K562 (cell line): ENCODE measurements at regions not wholly inside any gene's neighbourhood (a gene's known extent, or its start where the extent isn't known, plus 50 kb on each side); places are given as distances from the start of the nearest gene placed in this dataset.

Experiments
- ATAC-seq: fragments of 200-7000 bp; cut with Tn5 transposase; 3 replicates; pipeline ENCODE4 v1.9.1; 2020; ENCODE audit warnings: moderate library complexity
- BruUV-seq: library from RNA; stranded (reverse); fragments of 400-500 nt; replicated peaks from 2 replicates; lab custom pipeline; 2021; lab: Mats Ljungman, UMichigan
- CTCF ChIA-PET: fragments of 300-600 bp; formaldehyde crosslinking; extraction: SDS; loops from one replicate; lab custom pipeline; 2021; ENCODE audit warnings: low intra/inter-chr PET ratio; lab: Yijun Ruan, JAX
- POLR2A ChIA-PET: fragments of 300-600, 350-650 bp; sonication (Branson Sonifier 250); formaldehyde crosslinking; extraction: SDS; loops from one replicate; lab custom pipeline; 2021; ENCODE audit warnings: antibody characterized with exemption, inconsistent platforms; lab: Yijun Ruan, JAX
- DNase-seq, 4 experiments: peaks; one replicate each; pipeline versions ENCODE4 v3.0.0 to v3.0.0-alpha.2; 2011 to 2018; ENCODE audit warnings: low spot score in 3 of 4, mixed read lengths in 3 of 4; ENCODE audit errors: extremely low read depth in 1 of 4
- FAIRE-seq: peaks from 2 replicates; lab custom pipeline; 2011; peaks lifted over from hg19 to GRCh38; lab: Jason Lieb, UNC
- H2AFZ ChIP-seq: 2 replicates; pipeline ENCODE4 v1.6.0; 2011; ENCODE audit warnings: low read depth, low read length, control low read depth, inconsistent platforms
- H3K27ac ChIP-seq: fragments of 200-600 bp; 3 replicates; pipeline ENCODE4 v1.8.0; 2011; ENCODE audit warnings: low read depth, mild to moderate bottlenecking, control low read depth, inconsistent platforms, low read length, moderate library complexity, mixed read lengths; ENCODE audit errors: extremely low read depth
- H3K27me3 ChIP-seq, 2 experiments: fragments of 300-600 bp in 1 of 2; 2 replicates in 1 of 2; 3 replicates in 1 of 2; pipeline versions ENCODE4 v1.6.0 to v1.8.0; 2011; ENCODE audit warnings: inconsistent platforms in 2 of 2, low read length in 2 of 2, mild to moderate bottlenecking in 1 of 2, mixed read lengths in 1 of 2, moderate library complexity in 1 of 2; ENCODE audit not compliant: control insufficient read depth in 2 of 2, insufficient read depth in 2 of 2
- H3K36me3 ChIP-seq: fragments of 300-600 bp; 3 replicates; pipeline ENCODE4 v1.8.0; 2011; ENCODE audit warnings: mild to moderate bottlenecking, low read length, inconsistent platforms; ENCODE audit not compliant: control insufficient read depth, insufficient read depth
- H3K4me1 ChIP-seq, 2 experiments: fragments of 200-600 bp in 1 of 2; replicated peaks in 1 of 2; 2 replicates in 1 of 2; 3 replicates in 1 of 2; pipeline versions ENCODE4 v1.5.1 to v1.8.0; 2011; ENCODE audit warnings: inconsistent platforms in 2 of 2, low read length in 2 of 2, mild to moderate bottlenecking in 1 of 2, mixed read lengths in 1 of 2, moderate library complexity in 1 of 2; ENCODE audit not compliant: control insufficient read depth in 2 of 2, insufficient read depth in 2 of 2
- H3K4me2 ChIP-seq: 2 replicates; pipeline ENCODE4 v1.6.1; 2011; ENCODE audit warnings: low read length, control low read depth, inconsistent platforms, mixed read lengths; ENCODE audit not compliant: insufficient read depth
- H3K4me3 ChIP-seq: fragments of 200-600 bp; sonication (generic), shearing (Covaris generic); 2 replicates; pipeline ENCODE4 v1.5.1; 2016; ENCODE audit warnings: control low read depth, inconsistent platforms
- H3K79me2 ChIP-seq: fragments of 200-600 bp; 3 replicates; pipeline ENCODE4 v1.8.0; 2011; ENCODE audit warnings: low read length, inconsistent platforms; ENCODE audit not compliant: control insufficient read depth, insufficient read depth
- H3K9ac ChIP-seq, 2 experiments: 2 replicates each; pipeline versions ENCODE4 v1.6.0 to v1.6.1; 2011; ENCODE audit warnings: low read depth in 2 of 2, low read length in 2 of 2, control low read depth in 1 of 2, inconsistent platforms in 1 of 2, mild to moderate bottlenecking in 1 of 2, mixed read lengths in 1 of 2; ENCODE audit not compliant: insufficient read depth in 1 of 2
- H3K9me1 ChIP-seq: one replicate; pipeline ENCODE4 v1.6.0; 2011; ENCODE audit warnings: inconsistent platforms, mild to moderate bottlenecking, low read length, moderate library complexity; ENCODE audit not compliant: control insufficient read depth, insufficient read depth
- H3K9me3 ChIP-seq: replicated peaks from 2 replicates; pipeline ENCODE4 v1.5.1; 2011; ENCODE audit warnings: low read depth, low read length, inconsistent platforms; ENCODE audit not compliant: control insufficient read depth, insufficient read depth
- H4K20me1 ChIP-seq: replicated peaks from 2 replicates; pipeline ENCODE4 v1.6.1; 2011; ENCODE audit warnings: low read length, inconsistent platforms, mixed read lengths; ENCODE audit not compliant: control insufficient read depth, insufficient read depth
- FOS ChIP-seq: IDR thresholded peaks from 3 replicates; pipeline ENCODE4 v1.6.1; 2011; ENCODE audit not compliant: insufficient read length; ENCODE audit errors: extremely low read depth
- MCM7 ChIP-seq, 2 experiments: fragments of 450-650 bp; IDR thresholded peaks; 2 replicates each; pipeline ENCODE4 v1.6.1; 2016 to 2018
- WGBS: fragments of 100-300 bp; shearing (Covaris generic); methylation state at CpG from one replicate; pipeline ENCODE4 v1.1.6; 2016; ENCODE audit warnings: low coverage, mixed read lengths; ENCODE audit not compliant: insufficient coverage; ENCODE audit errors: missing lambda C conversion rate; 5-methylcytosine and 5-hydroxymethylcytosine counted together
- in situ Hi-C: fragments of 300-500 bp; cut with MboI; formaldehyde crosslinking; loops from 4 replicates; pipeline ENCODE4 v1.15.0; 2018; ENCODE audit warnings: inconsistent platforms, mixed read lengths
- intact Hi-C: fragments of 100-400 bp; cut with micrococcal nuclease; formaldehyde crosslinking; loops from 2 replicates; pipeline ENCODE4 v1.14.2; 2022
- TF ChIP-seq, protein P1 (sequence below): fragments of 200-400 bp; formaldehyde crosslinking; IDR thresholded peaks from 2 replicates; pipeline ENCODE4 v1.6.1; 2017; ENCODE audit warnings: mild to moderate bottlenecking, low read depth, low read length, moderate library complexity
- TF ChIP-seq, protein P2 (sequence below), 2 experiments: fragments of 450-650 bp; IDR thresholded peaks; 2 replicates each; pipeline ENCODE4 v1.6.1; 2016
- TF ChIP-seq, protein P3 (sequence below), 2 experiments: fragments of 450-650 bp; formaldehyde crosslinking in 1 of 2; IDR thresholded peaks; 2 replicates each; pipeline versions ENCODE4 v1.4.0 to v1.6.1; 2014 to 2020; ENCODE audit warnings: mild to moderate bottlenecking in 2 of 2, borderline replicate concordance in 1 of 2, low read depth in 1 of 2

DNA sequence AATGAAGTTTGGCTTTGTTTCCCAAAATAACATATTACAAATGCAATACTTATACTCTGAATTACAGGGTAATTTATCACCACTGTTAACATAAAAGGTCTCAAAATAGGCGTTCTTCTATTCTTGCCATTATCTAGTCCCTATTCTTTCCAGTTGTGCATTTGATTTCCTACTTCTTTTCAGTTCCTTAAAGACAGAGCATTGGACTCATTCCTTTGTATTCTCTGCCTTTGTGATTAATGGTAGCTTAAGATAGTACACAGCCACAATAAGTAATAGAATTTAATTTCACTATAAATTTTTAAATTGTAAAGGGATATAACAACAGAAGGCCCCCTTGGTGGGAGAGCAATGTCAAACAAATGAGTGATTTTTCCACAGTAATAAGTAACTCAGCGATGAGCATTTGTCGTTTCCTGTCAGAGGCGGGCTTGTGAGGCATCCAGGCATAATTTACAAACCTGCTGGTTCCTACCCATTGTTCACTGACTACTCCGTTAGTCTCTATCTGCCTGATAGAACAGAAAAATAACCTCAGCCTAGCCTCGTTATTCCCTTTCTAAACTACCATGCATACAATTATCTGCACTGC lies 456.6 kb upstream of the REG3G start:
- CTCF ChIA-PET = no interaction called here
- H3K9me1 ChIP-seq = no peaks in the 10 kb centered on the region
- in situ Hi-C loops (no loop called here), intact Hi-C loops (no loop called here)
- POLR2A ChIA-PET = no interaction called here
- BruUV-seq = no TSS peak
- no peaks in the 10 kb centered on the region for H3K79me2 ChIP-seq
- H3K9me3 ChIP-seq = no peaks in the 10 kb centered on the region
- H3K9ac ChIP-seq = no peak overlapping the region
- H4K20me1 ChIP-seq = no peaks in the 10 kb centered on the region
- DNase-seq (no peak), ATAC-seq (no peak), FAIRE-seq (no peak)
- TF ChIP-seq, protein P1, sequence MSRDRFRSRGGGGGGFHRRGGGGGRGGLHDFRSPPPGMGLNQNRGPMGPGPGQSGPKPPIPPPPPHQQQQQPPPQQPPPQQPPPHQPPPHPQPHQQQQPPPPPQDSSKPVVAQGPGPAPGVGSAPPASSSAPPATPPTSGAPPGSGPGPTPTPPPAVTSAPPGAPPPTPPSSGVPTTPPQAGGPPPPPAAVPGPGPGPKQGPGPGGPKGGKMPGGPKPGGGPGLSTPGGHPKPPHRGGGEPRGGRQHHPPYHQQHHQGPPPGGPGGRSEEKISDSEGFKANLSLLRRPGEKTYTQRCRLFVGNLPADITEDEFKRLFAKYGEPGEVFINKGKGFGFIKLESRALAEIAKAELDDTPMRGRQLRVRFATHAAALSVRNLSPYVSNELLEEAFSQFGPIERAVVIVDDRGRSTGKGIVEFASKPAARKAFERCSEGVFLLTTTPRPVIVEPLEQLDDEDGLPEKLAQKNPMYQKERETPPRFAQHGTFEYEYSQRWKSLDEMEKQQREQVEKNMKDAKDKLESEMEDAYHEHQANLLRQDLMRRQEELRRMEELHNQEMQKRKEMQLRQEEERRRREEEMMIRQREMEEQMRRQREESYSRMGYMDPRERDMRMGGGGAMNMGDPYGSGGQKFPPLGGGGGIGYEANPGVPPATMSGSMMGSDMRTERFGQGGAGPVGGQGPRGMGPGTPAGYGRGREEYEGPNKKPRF = no peak
- TF ChIP-seq FOS = no peak
- TF ChIP-seq MCM7 (IDR thresholded peaks at IDR 0.05) = no peak
- TF ChIP-seq, protein P2, sequence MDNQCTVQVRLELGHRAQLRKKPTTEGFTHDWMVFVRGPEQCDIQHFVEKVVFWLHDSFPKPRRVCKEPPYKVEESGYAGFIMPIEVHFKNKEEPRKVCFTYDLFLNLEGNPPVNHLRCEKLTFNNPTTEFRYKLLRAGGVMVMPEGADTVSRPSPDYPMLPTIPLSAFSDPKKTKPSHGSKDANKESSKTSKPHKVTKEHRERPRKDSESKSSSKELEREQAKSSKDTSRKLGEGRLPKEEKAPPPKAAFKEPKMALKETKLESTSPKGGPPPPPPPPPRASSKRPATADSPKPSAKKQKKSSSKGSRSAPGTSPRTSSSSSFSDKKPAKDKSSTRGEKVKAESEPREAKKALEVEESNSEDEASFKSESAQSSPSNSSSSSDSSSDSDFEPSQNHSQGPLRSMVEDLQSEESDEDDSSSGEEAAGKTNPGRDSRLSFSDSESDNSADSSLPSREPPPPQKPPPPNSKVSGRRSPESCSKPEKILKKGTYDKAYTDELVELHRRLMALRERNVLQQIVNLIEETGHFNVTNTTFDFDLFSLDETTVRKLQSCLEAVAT (IDR thresholded peaks at IDR 0.05) = no peak
- TF ChIP-seq, protein P3, sequence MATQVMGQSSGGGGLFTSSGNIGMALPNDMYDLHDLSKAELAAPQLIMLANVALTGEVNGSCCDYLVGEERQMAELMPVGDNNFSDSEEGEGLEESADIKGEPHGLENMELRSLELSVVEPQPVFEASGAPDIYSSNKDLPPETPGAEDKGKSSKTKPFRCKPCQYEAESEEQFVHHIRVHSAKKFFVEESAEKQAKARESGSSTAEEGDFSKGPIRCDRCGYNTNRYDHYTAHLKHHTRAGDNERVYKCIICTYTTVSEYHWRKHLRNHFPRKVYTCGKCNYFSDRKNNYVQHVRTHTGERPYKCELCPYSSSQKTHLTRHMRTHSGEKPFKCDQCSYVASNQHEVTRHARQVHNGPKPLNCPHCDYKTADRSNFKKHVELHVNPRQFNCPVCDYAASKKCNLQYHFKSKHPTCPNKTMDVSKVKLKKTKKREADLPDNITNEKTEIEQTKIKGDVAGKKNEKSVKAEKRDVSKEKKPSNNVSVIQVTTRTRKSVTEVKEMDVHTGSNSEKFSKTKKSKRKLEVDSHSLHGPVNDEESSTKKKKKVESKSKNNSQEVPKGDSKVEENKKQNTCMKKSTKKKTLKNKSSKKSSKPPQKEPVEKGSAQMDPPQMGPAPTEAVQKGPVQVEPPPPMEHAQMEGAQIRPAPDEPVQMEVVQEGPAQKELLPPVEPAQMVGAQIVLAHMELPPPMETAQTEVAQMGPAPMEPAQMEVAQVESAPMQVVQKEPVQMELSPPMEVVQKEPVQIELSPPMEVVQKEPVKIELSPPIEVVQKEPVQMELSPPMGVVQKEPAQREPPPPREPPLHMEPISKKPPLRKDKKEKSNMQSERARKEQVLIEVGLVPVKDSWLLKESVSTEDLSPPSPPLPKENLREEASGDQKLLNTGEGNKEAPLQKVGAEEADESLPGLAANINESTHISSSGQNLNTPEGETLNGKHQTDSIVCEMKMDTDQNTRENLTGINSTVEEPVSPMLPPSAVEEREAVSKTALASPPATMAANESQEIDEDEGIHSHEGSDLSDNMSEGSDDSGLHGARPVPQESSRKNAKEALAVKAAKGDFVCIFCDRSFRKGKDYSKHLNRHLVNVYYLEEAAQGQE (IDR thresholded peaks at IDR 0.05; ENCODE audit: borderline replicate concordance) = no peak
- TF ChIP-seq, protein P3 (CRISPR knock-in tag; IDR thresholded peaks at IDR 0.05; ENCODE audit: low read depth) = no peak
- H3K27ac ChIP-seq = no peak overlapping the region
- H3K36me3 ChIP-seq = no peaks in the 10 kb centered on the region
- no peaks in the 10 kb centered on the region for H3K27me3 ChIP-seq
- no peaks in the 10 kb centered on the region for H3K4me1 ChIP-seq
- H3K4me3 ChIP-seq = no peak overlapping the region
- H3K4me2 ChIP-seq = no peak overlapping the region
- H2AFZ ChIP-seq = no peak overlapping the region
- 7% methylated on average over 6 of the region's 6 CpGs for WGBS
